Stimulated activated CD4-positive, alpha-beta T cell treated with anti-CD3 and anti-CD28 coated beads, Interleukin-15, amount 100 ng/mL, for 24 hours (primary cell): ENCODE measurements at regions not wholly inside any gene's neighbourhood (a gene's known extent, or its start where the extent isn't known, plus 50 kb on each side); places are given as distances from the start of the nearest gene placed in this dataset.

ENCODE experiments used
- DNase-seq: peaks from one replicate; pipeline ENCODE4 v3.0.0-alpha.2; 2020

- no peak for DNase-seq
Measured at GRCh38 chr7:35437619-35438275, 183.8 kb upstream of the TBX20 start.

- no peak for DNase-seq
Measured at GRCh38 chr7:35436452-35436851, 182.6 kb upstream of the TBX20 start.

- peak; percentile 22 for DNase-seq
Measured at GRCh38 chr7:35430547-35431153, 176.8 kb upstream of the TBX20 start.

- DNase-seq: peak; percentile 67
Measured at GRCh38 chr7:35424869-35425495, 171.1 kb upstream of the TBX20 start.

- DNase-seq: no peak
Measured at GRCh38 chr7:35424440-35424839, 170.5 kb upstream of the TBX20 start.

GRCh38 chr7:35422715-35423114 is 168.8 kb upstream of the TBX20 start:
- DNase-seq: no peak

GRCh38 chr7:35420656-35421055 is 166.8 kb upstream of the TBX20 start:
- no peak for DNase-seq

- no peak for DNase-seq
Measured at GRCh38 chr7:35419391-35419755, 165.5 kb upstream of the TBX20 start.

GRCh38 chr7:35418716-35419390 is 165.0 kb upstream of the TBX20 start:
- no peak for DNase-seq

- no peak for DNase-seq
Measured at GRCh38 chr7:35416568-35416967, 162.7 kb upstream of the TBX20 start.

GRCh38 chr7:35415411-35415822 is 161.5 kb upstream of the TBX20 start:
- no peak for DNase-seq

GRCh38 chr7:35411331-35411730 is 157.4 kb upstream of the TBX20 start:
- DNase-seq: no peak

GRCh38 chr7:35405461-35405860 is 151.6 kb upstream of the TBX20 start:
- DNase-seq: no peak

- no peak for DNase-seq
Measured at GRCh38 chr7:35401217-35401879, 147.4 kb upstream of the TBX20 start.

- no peak for DNase-seq
Measured at GRCh38 chr7:35399840-35400239, 145.9 kb upstream of the TBX20 start.

GRCh38 chr7:35399216-35399615 is 145.3 kb upstream of the TBX20 start:
- DNase-seq: no peak

GRCh38 chr7:35398518-35398917 is 144.6 kb upstream of the TBX20 start:
- DNase-seq: no peak

- no peak for DNase-seq
Measured at GRCh38 chr7:35390146-35390545, 136.2 kb upstream of the TBX20 start.

GRCh38 chr7:35389636-35390035 is 135.7 kb upstream of the TBX20 start:
- no peak for DNase-seq

GRCh38 chr7:35386816-35387706 is 133.2 kb upstream of the TBX20 start:
- DNase-seq: no peak

- no peak for DNase-seq
Measured at GRCh38 chr7:35386082-35386815, 132.3 kb upstream of the TBX20 start.
